8988T (cell line): ENCODE measurements at regions not wholly inside any gene's neighbourhood (a gene's known extent, or its start where the extent isn't known, plus 50 kb on each side); places are given as distances from the start of the nearest gene placed in this dataset.

Source experiments
- DNase-seq: peaks from one replicate; pipeline ENCODE4 v3.0.0; 2011

- DNase-seq, result no peak
These were observed 365.9 kb upstream of the ERCC4 start for GRCh38 chr16:13554005-13554404.

DNA sequence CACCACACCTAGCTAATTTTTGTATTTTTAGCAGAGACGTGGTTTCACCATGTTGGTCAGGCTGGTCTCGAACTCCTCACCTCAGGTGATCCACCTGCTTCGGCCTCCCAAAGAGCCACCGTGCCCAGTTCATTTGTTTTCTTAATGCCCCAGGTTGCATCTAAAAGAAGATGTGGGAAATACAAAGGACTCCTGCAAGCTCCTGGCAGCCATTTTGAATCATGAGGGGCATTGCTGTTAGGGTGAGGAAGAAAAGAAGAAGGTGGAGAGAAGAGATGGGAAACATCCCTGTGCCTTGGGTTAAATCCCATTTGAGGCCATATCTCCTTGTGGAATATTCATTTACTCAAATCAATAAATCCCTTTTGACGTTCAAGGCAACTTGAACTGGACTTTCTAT lies 365.3 kb upstream of the ERCC4 start:
- no peak for DNase-seq

GRCh38 chr16:13557418-13557817 lies 362.5 kb upstream of the ERCC4 start:
- DNase-seq, result no peak

DNA sequence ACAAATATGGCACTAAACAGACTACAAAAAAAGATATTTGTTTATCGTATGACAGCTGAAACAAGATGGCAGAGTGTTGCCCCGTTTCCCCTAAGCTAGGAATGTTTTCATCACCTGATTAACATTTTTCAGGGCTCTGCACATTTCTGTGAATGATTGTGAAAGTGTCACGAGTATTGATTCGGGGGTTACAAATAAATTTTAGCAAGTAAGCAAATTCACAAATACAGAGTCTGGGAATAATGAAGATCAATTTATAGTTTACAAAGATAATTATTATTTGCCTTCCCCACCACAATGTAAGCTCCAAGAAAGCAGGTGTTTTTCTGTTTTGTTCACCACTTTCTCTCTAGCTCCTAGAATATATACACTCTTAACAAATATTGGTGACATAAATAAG lies 361.2 kb upstream of the ERCC4 start:
- no peak for DNase-seq

DNA sequence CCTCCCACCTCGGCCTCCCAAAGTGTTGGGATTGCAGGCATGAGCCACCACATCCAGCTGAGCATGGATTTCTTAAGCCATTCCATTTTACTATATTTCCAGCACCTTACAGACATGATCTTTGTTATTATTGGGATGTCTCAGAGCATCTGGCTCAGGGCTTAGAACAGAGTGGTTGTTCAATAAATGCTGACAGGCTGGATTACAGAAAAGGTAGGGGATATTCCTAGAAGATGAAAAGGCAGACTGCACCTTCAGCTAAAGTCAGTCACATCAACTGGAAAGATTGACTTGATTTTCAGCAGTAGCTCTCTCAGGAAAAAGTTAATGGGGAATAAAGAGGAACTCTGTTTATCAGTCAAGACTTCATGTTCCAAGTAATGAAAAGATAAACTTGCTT lies 360.3 kb upstream of the ERCC4 start:
- DNase-seq, result no peak

- no peak for DNase-seq
These were observed 359.8 kb upstream of the ERCC4 start for GRCh38 chr16:13560151-13560550.

DNA sequence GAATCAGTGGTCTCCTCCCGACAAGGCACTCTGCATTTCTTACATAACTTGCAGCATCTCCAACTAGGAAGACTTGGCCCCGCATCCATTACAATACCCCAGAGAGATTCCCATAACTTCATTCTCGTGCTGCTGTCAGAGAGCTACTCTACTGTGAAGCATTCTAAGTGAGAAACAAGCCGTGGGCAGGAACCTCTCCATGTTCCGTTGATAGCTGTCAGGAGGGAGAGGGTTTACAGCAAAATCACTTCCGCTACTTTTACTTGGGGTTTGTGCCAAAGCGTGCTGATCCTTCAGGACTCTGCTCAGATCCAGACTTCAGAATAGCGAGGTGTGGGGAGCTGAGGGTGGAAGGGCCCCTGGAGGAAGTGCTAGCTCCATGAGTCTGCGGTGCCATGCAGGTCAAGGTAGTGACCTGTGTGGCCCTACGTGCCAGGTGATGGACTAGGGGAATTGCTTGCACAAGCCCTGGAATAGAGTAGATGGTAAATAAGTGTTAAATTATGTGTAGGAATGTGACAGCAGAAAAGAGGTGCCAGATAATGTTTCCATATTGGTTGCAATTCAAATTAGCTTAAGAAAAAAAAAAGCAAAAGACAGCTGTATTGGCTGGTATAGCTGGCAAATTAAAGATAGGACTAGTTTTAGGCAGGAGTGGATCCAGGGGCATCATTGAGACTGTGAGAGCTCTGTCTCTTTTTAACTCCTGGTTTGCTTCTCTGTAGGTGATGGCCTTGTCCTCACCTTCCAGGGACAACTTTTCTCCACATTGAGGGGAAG lies 358.5 kb upstream of the ERCC4 start:
- no peak for DNase-seq

GRCh38 chr16:13568803-13569202 lies 351.2 kb upstream of the ERCC4 start:
- DNase-seq, result no peak

GRCh38 chr16:13569986-13570385 lies 350.0 kb upstream of the ERCC4 start:
- DNase-seq, result no peak

DNA sequence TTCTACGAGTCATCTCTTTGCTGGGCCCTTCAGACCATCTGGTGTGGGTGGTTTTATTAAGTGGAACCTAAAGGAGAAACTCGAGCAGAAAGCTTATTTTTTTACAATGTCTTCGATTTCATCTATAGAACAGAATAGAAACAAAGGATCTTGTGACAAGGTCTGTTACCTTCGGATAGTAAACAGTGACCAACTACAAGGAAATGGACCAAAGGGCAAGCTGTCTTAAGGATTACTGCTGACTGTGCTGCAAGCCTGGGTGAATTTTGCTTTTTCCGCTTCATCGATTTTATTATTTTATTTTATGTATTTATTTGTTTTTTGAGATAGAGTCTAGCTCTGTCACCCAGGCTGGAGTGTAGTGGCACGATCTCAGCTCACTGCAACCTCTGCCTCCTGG lies 348.9 kb upstream of the ERCC4 start:
- DNase-seq, result no peak

GRCh38 chr16:13573903-13574302 lies 346.1 kb upstream of the ERCC4 start:
- no peak for DNase-seq

DNA sequence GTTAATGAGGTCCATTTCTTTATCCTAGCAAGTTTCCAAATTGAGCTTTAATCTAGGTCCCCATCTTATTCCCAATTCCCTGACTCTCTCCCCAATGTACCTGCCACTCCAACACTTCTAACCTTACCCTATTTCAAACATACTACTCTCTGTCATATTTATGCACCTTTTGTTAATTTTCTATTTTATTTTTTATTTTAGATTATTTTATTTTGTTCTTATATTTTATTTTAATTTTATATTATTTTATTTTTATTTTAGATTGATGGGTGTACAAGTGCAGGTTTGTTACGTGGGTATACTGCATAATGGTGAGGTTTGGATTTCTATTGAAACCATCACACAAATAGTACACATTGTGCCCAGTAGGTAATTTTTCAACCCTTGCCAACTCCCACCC lies 333.9 kb upstream of the ERCC4 start:
- DNase-seq, result no peak

DNA sequence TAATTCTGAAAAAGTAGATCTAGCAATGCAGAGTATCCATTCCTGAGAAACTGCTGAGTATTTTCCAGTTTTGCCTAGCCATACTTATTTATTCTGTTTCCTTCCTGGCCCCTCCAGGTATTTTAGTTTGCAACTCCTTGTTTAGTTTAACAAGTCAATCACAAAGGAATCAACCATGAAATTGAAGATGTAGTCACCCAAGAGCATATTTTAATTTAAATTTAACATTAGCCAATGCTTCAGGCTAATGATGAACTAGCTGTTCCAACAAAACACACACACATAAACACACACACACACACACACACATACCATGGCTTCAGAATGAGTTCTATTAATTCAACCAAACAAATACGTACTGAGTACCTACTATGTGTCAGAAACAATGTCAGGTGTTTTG lies 332.8 kb upstream of the ERCC4 start:
- DNase-seq, result no peak

- no peak for DNase-seq
These were observed 325.1 kb upstream of the ERCC4 start for GRCh38 chr16:13594823-13595222.

- DNase-seq, result no peak
These were observed 313.1 kb upstream of the ERCC4 start for GRCh38 chr16:13606804-13607203.

DNA sequence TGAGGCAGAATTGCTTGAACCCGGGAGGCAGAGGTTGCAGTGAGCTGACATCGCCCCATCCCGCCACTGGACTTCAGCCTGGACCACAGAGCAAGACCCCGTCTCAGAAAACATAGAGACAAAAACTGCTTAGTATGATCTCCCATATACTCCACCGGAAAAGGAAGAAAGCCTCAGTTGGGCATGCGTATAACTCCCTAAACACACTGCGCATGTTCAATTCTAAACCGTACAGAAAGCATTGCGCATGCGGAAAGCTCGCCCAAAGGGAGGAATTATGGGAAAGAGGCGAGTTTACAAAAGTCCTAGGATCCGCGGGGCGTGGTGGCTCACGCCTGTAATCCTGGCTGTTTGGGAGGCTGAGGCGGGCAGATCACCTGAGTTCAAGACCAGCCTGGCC lies 312.7 kb upstream of the ERCC4 start:
- no peak for DNase-seq

- DNase-seq, result no peak
These were observed 308.4 kb upstream of the ERCC4 start for GRCh38 chr16:13611596-13611995.

GRCh38 chr16:13612623-13613022 lies 307.3 kb upstream of the ERCC4 start:
- DNase-seq, result no peak

- no peak for DNase-seq
These were observed 306.8 kb upstream of the ERCC4 start for GRCh38 chr16:13613165-13613564.

DNA sequence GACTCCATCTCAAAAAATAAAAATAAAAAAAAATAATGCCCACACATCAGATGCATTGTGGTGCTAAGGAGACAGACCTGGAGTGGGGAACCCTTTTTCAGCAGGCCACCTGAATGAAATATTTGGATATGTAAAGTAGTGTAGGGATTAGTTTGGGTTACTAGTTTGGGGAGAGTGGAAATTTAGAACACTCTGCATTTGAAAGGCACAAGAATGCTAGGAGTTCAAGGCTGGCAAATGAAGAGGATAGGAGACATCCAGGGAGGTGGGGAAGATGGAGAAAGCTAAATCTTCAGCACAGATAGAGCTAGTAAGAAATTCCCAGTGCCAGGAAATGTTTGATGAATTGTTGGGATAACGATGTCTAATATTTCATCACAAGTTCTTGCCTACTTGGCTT lies 298.3 kb upstream of the ERCC4 start:
- DNase-seq, result no peak

GRCh38 chr16:13628156-13628555 lies 291.8 kb upstream of the ERCC4 start:
- DNase-seq, result no peak

GRCh38 chr16:13629704-13630103 lies 290.2 kb upstream of the ERCC4 start:
- no peak for DNase-seq

- DNase-seq, result no peak
These were observed 289.6 kb upstream of the ERCC4 start for GRCh38 chr16:13630374-13630773.

GRCh38 chr16:13631213-13631767 lies 288.7 kb upstream of the ERCC4 start:
- DNase-seq, result no peak

- DNase-seq, result no peak
These were observed 288.0 kb upstream of the ERCC4 start for GRCh38 chr16:13631916-13632315.
